HG03159 (cell line): ENCODE measurements at regions not wholly inside any gene's neighbourhood (a gene's known extent, or its start where the extent isn't known, plus 50 kb on each side); places are given as distances from the start of the nearest gene placed in this dataset.

ENCODE experiments used
- ATAC-seq: cut with Tn5 transposase; IDR thresholded peaks from one replicate; pipeline ENCODE4 v1.9.1; 2021; ENCODE audit warnings: mild to moderate bottlenecking, moderate library complexity; ENCODE audit not compliant: unreplicated experiment

GRCh38 chr16:77551357-77551756, 116.5 kb upstream of the ADAMTS18 start:
- no peak for ATAC-seq

- no peak for ATAC-seq
These were observed 118.3 kb upstream of the ADAMTS18 start for GRCh38 chr16:77553130-77553529.

- no peak for ATAC-seq
These were observed 120.3 kb upstream of the ADAMTS18 start for GRCh38 chr16:77555126-77555525.

- no peak for ATAC-seq
These were observed 121.0 kb upstream of the ADAMTS18 start for GRCh38 chr16:77555791-77556190.

- ATAC-seq = no peak
These were observed 121.5 kb upstream of the ADAMTS18 start for GRCh38 chr16:77556201-77556873.

- ATAC-seq = no peak
These were observed 122.6 kb upstream of the ADAMTS18 start for GRCh38 chr16:77557385-77557784.

GRCh38 chr16:77558786-77559185, 124.0 kb upstream of the ADAMTS18 start:
- ATAC-seq = no peak

GRCh38 chr16:77562497-77562896, 127.7 kb upstream of the ADAMTS18 start:
- no peak for ATAC-seq

GRCh38 chr16:77564791-77565390, 130.1 kb upstream of the ADAMTS18 start:
- ATAC-seq = no peak

GRCh38 chr16:77569406-77569805, 134.6 kb upstream of the ADAMTS18 start:
- no peak for ATAC-seq

- no peak for ATAC-seq
These were observed 135.7 kb upstream of the ADAMTS18 start for GRCh38 chr16:77570574-77570973.

GRCh38 chr16:77571115-77571862, 136.5 kb upstream of the ADAMTS18 start:
- no peak for ATAC-seq

GRCh38 chr16:77574867-77575624, 140.2 kb upstream of the ADAMTS18 start:
- ATAC-seq = no peak

GRCh38 chr16:77579351-77579891, 142.9 kb upstream of the NUDT7 start:
- ATAC-seq = no peak

- ATAC-seq = no peak
These were observed 140.6 kb upstream of the NUDT7 start for GRCh38 chr16:77581706-77582105.

- peak; percentile 75 for ATAC-seq
These were observed 138.0 kb upstream of the NUDT7 start for GRCh38 chr16:77584205-77584859.

- ATAC-seq = no peak
These were observed 136.7 kb upstream of the NUDT7 start for GRCh38 chr16:77585379-77586251.

- no peak for ATAC-seq
These were observed 133.9 kb upstream of the NUDT7 start for GRCh38 chr16:77588389-77588788.

- no peak for ATAC-seq
These were observed 133.1 kb upstream of the NUDT7 start for GRCh38 chr16:77589071-77589765.
